PC-3 (cell line): ENCODE measurements at regions not wholly inside any gene's neighbourhood (a gene's known extent, or its start where the extent isn't known, plus 50 kb on each side); places are given as distances from the start of the nearest gene placed in this dataset.

ENCODE experiments used
- CTCF ChIP-seq: fragments of 300-600 bp; sonication (generic); conservative IDR thresholded peaks from 2 replicates; pipeline ENCODE4 v1.5.1; 2017; ENCODE audit warnings: antibody characterized with exemption, low read depth, mild to moderate bottlenecking, low read length
- EZH2 ChIP-seq: fragments of 300-600 bp; sonication (generic); IDR thresholded peaks from one replicate; pipeline ENCODE4 v1.6.1; 2017; ENCODE audit warnings: antibody characterized with exemption, mild to moderate bottlenecking, low read length; ENCODE audit not compliant: unreplicated experiment
- EZH2phosphoT487 ChIP-seq: fragments of 300-600 bp; sonication (generic); IDR thresholded peaks from 2 replicates; pipeline ENCODE4 v1.6.1; 2018; ENCODE audit warnings: mild to moderate bottlenecking, antibody characterized with exemption, low read length, borderline replicate concordance

- TF ChIP-seq CTCF (no peak), EZH2 (no peak), EZH2phosphoT487 (no peak)
Measured at GRCh38 chr3:144039661-144040060, 68.0 kb downstream of the DIPK2A start.
